ENCODE measurements at regions not wholly inside any gene's neighbourhood (a gene's known extent, or its start where the extent isn't known, plus 50 kb on each side); places are given as distances from the start of the nearest gene placed in this dataset.

DNA sequence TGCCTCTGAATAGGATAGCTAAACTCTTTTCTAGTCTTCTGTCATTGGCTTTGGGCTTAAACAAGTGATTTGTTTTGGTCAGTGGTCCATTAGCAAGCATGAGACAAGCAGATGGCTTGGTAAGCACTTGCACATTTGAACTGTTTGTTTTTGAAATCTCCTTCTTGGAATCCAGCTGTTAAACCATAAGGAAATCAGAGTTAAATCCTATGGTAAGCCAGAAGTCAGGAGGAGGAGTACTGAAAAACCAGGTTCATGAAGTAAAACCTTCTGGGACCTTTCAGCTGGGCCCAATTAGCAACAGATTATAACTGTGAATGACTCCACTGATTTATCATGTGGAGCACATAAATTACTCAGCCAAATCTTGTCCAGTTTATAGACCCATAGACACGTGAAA is 1042.5 kb upstream of the PABPC4L start:
- TF ChIP-seq, protein P1, sequence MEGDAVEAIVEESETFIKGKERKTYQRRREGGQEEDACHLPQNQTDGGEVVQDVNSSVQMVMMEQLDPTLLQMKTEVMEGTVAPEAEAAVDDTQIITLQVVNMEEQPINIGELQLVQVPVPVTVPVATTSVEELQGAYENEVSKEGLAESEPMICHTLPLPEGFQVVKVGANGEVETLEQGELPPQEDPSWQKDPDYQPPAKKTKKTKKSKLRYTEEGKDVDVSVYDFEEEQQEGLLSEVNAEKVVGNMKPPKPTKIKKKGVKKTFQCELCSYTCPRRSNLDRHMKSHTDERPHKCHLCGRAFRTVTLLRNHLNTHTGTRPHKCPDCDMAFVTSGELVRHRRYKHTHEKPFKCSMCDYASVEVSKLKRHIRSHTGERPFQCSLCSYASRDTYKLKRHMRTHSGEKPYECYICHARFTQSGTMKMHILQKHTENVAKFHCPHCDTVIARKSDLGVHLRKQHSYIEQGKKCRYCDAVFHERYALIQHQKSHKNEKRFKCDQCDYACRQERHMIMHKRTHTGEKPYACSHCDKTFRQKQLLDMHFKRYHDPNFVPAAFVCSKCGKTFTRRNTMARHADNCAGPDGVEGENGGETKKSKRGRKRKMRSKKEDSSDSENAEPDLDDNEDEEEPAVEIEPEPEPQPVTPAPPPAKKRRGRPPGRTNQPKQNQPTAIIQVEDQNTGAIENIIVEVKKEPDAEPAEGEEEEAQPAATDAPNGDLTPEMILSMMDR (IDR thresholded peaks at IDR 0.05) = no peak

DNA sequence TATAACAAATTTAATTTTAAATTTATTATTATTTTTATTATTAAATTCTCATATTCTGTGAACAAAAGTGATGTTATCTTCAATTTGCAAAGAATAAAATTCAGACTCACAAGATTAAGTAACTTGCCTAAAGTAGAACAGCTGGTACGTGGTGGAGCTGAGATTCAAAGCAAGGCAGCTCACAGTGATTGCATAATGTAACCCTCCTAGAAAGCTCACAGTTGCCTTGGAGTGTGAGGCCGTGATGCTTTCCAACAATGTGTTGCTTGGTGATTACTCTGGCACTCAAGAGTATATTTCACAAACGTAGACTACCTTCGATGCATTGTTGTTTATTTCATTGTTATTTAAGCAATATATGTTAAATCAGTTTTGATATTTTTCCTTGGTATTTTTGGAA is 1039.2 kb upstream of the PABPC4L start:
- TF ChIP-seq, protein P1 (IDR thresholded peaks at IDR 0.05) = no peak

DNA sequence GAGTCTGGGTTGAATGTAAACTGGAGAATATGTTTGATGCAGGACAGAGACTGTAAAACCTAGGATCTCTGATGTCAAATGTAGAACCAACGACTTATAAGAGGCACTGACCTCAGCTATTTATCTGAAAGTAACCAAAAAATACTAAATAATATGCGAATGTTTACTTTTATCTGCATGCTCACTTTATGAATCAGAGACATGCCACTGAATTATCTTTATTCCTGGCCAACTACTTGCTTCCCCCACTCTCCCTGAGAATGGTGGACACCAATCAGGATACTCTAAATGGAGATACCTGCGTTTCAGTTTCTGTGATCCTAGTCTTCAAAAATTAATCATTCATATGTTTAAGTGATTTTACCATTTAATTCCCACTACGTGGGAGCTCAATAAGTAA is 1038.4 kb upstream of the PABPC4L start:
- TF ChIP-seq, protein P1 (IDR thresholded peaks at IDR 0.05) = no peak

DNA sequence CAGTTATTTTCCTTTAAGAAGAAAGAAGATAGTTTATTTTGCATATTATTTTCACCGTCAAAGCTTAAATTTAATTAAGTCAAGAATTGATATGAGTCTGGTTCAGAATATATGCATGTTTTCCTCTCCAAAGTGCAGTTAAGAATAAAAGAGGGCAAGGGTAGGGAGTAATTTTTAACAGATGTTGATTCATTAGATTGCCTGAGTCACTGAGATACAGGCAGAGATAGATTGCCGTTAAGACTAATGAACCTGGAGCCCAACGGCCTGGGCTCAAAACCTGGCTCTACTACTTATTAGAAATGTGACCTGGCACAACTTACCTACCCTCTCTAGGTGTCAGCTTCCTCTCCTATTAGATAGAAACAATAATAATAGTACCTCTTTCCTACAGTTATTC is 1037.4 kb upstream of the PABPC4L start:
- TF ChIP-seq, protein P1 (IDR thresholded peaks at IDR 0.05) = no peak

DNA sequence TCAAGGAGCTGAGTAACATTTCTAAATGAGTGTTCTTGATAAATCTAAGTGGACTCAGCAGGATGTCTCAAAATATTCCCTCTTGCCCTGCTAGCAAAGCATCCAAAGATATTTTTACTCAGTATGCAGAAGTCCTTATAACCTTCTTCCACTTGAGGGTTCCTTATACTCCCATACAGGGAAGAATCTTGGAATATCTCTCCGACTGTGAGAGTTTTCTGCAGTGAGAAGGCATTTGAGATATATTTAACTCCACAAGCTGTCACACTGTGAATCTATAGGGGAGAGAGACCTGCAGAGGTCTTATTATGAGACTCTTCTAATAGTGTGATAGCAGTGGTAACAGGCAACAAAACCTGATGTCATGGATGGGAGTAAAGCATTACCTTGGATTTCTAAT is 1034.5 kb upstream of the PABPC4L start:
- TF ChIP-seq, protein P1 (IDR thresholded peaks at IDR 0.05) = no peak

GRCh38 chr4:135227842-135228241 is 1026.3 kb upstream of the PABPC4L start:
- TF ChIP-seq, protein P1 (IDR thresholded peaks at IDR 0.05) = no peak

DNA sequence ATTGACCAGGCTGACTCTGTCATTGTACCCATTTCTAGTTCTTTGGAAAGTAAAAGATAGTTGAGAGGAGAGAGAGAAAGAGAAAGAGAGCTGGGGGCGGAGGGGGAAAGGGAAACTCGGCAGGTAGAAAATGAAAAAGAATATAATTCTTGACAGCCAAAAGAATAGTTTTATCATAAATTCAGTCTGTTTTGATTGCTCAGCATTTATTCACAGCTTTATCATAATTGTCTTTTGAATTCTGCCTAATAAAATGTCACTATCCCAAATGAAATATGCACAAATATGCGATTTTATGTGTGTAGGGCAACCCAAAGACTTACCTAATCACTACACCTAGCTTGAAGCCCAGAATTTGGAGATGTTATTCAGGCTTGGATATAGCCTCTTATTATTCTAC is 1024.0 kb upstream of the PABPC4L start:
- TF ChIP-seq, protein P1 (IDR thresholded peaks at IDR 0.05) = no peak

DNA sequence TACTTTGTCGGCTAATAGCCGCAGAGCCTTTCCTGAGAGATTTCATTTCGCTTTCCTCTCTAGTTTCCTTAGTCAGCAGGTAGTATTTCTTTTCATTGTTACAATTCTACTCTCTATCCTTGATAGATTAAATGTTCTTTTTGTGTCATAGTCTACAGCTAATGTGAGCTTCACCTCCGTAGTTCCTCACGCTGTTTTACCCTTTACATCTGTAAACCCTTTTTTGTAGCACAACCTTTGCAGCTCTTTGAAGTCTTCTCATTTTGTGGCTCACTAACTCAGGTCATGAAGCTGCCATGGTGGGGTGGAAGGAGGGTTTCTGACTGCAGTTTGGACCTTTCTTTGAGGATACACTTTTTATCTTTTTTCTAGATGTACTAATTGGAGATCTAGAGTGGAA is 1008.8 kb upstream of the PABPC4L start:
- TF ChIP-seq, protein P1 (IDR thresholded peaks at IDR 0.05) = no peak
